ENCODE measurements at regions not wholly inside any gene's neighbourhood (a gene's known extent, or its start where the extent isn't known, plus 50 kb on each side); places are given as distances from the start of the nearest gene placed in this dataset.

GRCh38 chr9:89998633-89999032, 393.8 kb downstream of the GADD45G start:
- DNase-seq (ENCODE audit: low spot score) = no peak

GRCh38 chr9:89999176-89999533, 394.3 kb downstream of the GADD45G start:
- DNase-seq (ENCODE audit: low spot score) = no peak

- DNase-seq (ENCODE audit: low spot score) = peak; percentile 26
Observed at GRCh38 chr9:89999534-90000370, 394.9 kb downstream of the GADD45G start.

- DNase-seq (ENCODE audit: low spot score) = no peak
Observed at GRCh38 chr9:90000925-90001324, 396.1 kb downstream of the GADD45G start.

GRCh38 chr9:90001747-90002146, 396.9 kb downstream of the GADD45G start:
- no peak for DNase-seq (ENCODE audit: low spot score)

GRCh38 chr9:90002397-90003271, 397.8 kb downstream of the GADD45G start:
- DNase-seq (ENCODE audit: low spot score) = no peak

- DNase-seq (ENCODE audit: low spot score) = no peak
Observed at GRCh38 chr9:90005388-90005787, 400.6 kb downstream of the GADD45G start.

DNA sequence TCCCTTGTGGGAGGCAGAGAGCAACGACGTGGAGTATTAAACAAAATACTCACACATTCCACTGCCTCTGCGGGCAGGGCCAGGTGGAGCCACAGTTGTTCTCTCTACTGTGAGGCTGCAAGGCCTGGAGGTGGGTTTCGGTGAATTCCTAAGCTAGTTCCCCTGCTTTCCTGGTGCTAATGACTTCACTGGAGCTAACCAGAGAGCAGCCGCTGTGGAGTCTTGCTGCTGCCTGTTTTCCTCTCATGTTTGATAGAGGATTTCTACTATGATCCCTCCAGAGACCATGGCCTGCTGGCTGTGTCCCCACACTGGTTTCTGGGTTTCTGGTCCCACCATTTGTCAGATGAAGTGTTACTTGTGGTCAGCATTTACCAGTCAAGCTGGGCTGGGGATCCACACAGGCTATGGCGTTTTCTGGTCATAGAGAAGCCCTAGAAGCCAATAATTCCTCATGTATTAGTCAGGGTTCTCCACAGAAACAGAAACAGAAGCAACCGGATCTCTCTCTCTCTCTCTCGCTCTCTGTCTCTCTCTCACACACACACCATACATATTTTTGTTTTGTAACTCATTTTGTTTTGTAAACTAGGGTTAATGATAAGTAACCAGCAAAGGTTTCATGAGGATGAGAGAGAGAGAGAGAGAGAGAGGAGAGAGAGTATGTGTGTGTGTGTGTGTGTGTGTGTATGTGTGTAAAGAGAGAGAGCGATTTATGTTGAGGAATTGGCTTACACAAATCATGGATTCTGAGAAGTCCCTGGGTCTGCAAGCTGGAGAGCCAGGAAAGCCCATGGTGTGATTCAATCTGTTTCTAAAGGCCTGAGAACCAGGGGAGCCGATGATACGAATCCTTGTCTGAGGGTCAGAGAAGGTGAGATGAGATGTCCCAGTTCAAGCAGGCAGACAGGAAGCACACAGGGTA, 403.0 kb downstream of the GADD45G start:
- no peak for DNase-seq (ENCODE audit: low spot score)

DNA sequence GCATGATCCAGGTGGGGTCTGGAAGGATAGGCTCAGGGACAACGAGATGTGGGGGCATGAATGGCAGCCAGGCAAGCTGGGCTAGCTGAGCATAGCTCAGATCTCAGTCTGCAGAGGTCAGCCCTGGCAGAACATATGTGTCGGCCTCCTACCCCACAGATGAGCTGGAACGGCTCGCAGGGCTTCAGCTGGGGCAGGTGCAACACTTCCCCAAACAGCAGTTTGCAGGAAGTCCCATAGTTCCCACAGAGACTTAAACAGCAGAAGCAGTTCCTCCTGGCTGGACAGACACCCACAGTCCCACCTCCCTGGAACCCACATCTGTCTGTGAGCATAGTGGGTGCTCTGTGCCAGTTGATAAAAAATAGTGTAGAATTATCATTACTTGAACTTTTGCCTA, 404.6 kb downstream of the GADD45G start:
- DNase-seq (ENCODE audit: low spot score) = no peak

GRCh38 chr9:90010793-90011192, 406.0 kb downstream of the GADD45G start:
- no peak for DNase-seq (ENCODE audit: low spot score)

GRCh38 chr9:90012949-90013348, 408.1 kb downstream of the GADD45G start:
- no peak for DNase-seq (ENCODE audit: low spot score)

DNA sequence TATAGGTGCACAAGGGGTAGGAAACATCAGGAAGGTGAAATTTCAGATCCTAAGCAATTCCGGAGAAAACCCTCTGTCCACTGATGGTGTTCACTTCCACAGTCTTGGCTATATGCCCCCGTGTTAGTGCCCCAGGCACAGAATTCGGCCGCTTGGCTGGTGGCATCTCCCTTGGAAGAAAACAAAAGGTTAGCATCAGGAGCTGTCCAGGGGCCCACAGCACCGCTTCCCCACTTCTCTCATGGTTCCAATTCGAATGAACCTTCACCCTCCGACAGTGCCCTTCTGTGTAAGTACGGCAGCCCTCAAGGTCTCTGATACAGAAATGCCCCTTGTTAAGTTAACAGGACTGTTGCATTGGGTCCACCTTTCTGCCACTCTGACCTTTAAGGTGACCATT, 409.0 kb downstream of the GADD45G start:
- no peak for DNase-seq (ENCODE audit: low spot score)

DNA sequence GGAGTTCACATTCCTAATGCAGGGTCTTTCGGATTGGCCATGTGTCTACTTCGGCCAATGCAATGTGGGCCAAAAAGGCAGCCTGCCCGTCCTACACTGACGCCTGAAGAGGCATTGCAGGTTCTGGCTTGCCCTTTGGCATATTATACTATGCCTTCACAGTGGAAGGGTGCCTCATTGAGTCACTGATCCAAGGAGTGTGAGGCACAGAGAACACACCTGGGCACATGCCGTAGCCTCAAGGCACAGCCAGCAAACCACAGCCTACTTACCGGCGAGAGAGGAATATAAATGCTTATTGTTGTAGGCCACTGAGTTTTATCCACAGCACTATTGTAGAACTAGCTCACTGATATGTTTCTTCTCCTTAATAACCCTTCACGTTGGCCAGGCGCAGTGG, 409.6 kb downstream of the GADD45G start:
- DNase-seq (ENCODE audit: low spot score) = no peak

DNA sequence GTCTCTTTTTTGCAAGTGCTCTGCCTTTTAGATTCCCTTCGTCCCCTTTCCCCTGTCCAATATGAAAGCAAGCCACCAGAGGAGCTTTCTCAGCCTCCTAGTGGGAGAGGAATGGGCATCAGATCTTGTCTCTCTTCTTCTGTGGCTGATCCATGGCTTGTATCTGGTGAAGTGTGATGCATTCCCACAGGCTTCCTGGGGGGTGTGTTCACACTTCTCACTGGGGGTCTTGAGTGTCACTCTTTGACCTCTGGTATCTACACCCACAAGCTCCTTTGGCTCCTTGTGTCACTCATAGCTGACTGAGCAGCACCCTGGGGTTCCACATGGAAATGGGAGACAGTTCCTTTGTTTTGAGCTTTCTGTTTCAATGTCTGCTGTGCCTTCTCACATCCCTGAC, 411.5 kb downstream of the GADD45G start:
- DNase-seq (ENCODE audit: low spot score) = no peak

GRCh38 chr9:90017679-90018078, 412.9 kb downstream of the GADD45G start:
- no peak for DNase-seq (ENCODE audit: low spot score)

DNA sequence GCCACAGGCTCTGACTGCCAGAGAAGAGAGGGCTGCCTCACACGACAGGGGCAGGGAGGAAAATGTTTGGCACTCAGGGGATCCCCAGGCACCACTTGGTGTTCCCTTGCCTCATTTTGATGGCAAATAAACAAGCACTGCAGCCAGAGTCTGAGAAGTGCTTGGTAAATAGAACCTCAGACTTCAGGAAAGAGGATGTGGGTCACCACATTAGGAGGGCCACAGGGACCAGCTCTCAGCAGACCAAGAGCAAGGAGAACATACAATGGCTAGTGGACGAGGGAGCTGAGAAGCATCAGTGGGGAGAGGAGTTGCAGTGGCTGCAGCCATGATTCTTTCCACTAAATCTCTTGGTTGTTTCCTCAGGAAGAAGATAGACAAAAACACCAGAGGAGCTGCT, 413.9 kb downstream of the GADD45G start:
- DNase-seq (ENCODE audit: low spot score) = no peak

DNA sequence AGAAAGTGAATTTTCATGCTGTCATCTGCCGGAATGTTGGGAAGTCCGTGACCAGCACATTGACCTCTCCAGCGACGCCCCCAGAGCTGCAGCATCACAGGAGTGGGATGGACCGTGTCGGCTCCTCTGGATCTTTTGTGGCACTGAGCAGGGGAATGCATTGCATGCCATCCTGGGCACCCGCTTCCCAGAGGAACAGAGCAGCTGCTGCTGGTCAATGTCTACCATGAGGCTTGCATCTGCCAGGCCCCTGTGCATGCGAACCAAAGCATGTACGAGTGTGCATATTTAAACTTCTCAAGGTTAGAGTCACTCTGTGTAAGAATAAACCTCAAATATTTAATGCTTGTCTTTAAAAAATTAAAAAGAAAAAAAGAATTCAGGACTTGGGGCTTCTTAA, 414.8 kb downstream of the GADD45G start:
- DNase-seq (ENCODE audit: low spot score) = no peak

- no peak for DNase-seq (ENCODE audit: low spot score)
Observed at GRCh38 chr9:90020276-90020871, 415.6 kb downstream of the GADD45G start.

GRCh38 chr9:90021216-90021906, 416.5 kb downstream of the GADD45G start:
- no peak for DNase-seq (ENCODE audit: low spot score)

GRCh38 chr9:90022474-90022873, 417.7 kb downstream of the GADD45G start:
- no peak for DNase-seq (ENCODE audit: low spot score)

DNA sequence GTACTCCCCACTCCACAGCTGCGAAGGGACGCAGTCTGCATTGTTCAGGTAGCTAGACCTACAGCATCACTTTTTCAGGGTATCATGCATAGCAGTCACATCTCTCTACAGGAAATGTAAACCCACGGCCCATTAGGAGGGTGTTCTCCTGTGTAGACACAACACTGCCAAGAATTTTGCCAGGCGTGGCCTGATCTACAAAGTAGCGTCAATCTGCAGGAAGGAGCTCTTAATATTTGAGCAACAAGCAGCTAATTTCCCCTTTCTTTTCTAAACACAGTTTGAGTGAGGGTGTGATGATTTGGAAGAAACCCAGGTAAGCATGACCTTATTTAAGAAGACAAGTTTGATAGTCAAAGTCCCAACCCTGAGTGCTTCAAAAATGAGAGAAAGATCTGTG, 419.0 kb downstream of the GADD45G start:
- no peak for DNase-seq (ENCODE audit: low spot score)

Measured in CD4-positive, alpha-beta T cell treated with Interleukin-2 at 100 ng/mL for 4 hours (primary cell).